AG04450 (cell line): ENCODE measurements at regions not wholly inside any gene's neighbourhood (a gene's known extent, or its start where the extent isn't known, plus 50 kb on each side); places are given as distances from the start of the nearest gene placed in this dataset.
"Not testable (repeated sequence)": the region's sequence is repeated elsewhere in the genome, so short reads cannot be mapped to it uniquely, and the experiment has no call there.

Source experiments
- CTCF ChIA-PET: fragments of 300-600, 350-600 bp; formaldehyde crosslinking; extraction: SDS; loops from one replicate; lab custom pipeline; 2022; ENCODE audit warnings: antibody characterized with exemption, inconsistent platforms; lab: Charles Lee
- POLR2A ChIA-PET: fragments of 350-600 bp; formaldehyde crosslinking; extraction: SDS; loops from one replicate; lab custom pipeline; 2021; ENCODE audit warnings: antibody characterized with exemption, inconsistent platforms; lab: Yijun Ruan, JAX
- DNase-seq: peaks from one replicate; pipeline ENCODE4 v3.0.0-alpha.2; 2011; ENCODE audit warnings: low read depth, low spot score
- H3K27ac ChIP-seq: one replicate; pipeline ENCODE4 v1.5.1; 2012; ENCODE audit warnings: low read depth, low read length, control low read depth
- H3K27me3 ChIP-seq: one replicate; pipeline ENCODE4 v1.6.0; 2012; ENCODE audit warnings: low read length; ENCODE audit not compliant: control insufficient read depth, insufficient read depth
- H3K4me3 ChIP-seq: 2 replicates; pipeline ENCODE4 v1.5.1; 2011; ENCODE audit warnings: mild to moderate bottlenecking, low read depth, low read length, control low read depth
- H3K9me3 ChIP-seq: 2 replicates; pipeline ENCODE4 v1.5.1; 2012; ENCODE audit warnings: low read length; ENCODE audit not compliant: control insufficient read depth, insufficient read depth
- TF ChIP-seq, protein P1 (sequence below): IDR thresholded peaks from 2 replicates; pipeline ENCODE4 v1.5.1; 2011; ENCODE audit warnings: low read depth, low read length, control low read depth, inconsistent platforms

- Histone ChIP-seq H3K27me3 (no peaks in the 10 kb centered on the region), H3K9me3 (no peaks in the 10 kb centered on the region), H3K27ac (peak overlapping the region; percentile 53), H3K4me3 (no peak overlapping the region)
- DNase-seq: peak; percentile 89
- CTCF ChIA-PET: interaction anchor here (0.6 to 1.4 kb wide), 2 partner anchors 133 to 164 kb away, joined by 3 to 5 read pairs; no protein-coding TSS in a partner anchor
- POLR2A ChIA-PET: interaction anchor here (0.6 to 1.2 kb wide), 3 partner anchors 25 to 197 kb away, joined by 3 to 8 read pairs (median 6); no protein-coding TSS in a partner anchor
- TF ChIP-seq, protein P1, sequence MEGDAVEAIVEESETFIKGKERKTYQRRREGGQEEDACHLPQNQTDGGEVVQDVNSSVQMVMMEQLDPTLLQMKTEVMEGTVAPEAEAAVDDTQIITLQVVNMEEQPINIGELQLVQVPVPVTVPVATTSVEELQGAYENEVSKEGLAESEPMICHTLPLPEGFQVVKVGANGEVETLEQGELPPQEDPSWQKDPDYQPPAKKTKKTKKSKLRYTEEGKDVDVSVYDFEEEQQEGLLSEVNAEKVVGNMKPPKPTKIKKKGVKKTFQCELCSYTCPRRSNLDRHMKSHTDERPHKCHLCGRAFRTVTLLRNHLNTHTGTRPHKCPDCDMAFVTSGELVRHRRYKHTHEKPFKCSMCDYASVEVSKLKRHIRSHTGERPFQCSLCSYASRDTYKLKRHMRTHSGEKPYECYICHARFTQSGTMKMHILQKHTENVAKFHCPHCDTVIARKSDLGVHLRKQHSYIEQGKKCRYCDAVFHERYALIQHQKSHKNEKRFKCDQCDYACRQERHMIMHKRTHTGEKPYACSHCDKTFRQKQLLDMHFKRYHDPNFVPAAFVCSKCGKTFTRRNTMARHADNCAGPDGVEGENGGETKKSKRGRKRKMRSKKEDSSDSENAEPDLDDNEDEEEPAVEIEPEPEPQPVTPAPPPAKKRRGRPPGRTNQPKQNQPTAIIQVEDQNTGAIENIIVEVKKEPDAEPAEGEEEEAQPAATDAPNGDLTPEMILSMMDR: no peak
Measured at GRCh38 chr4:26197018-26197779, 123.6 kb upstream of the RBPJ start.

DNA sequence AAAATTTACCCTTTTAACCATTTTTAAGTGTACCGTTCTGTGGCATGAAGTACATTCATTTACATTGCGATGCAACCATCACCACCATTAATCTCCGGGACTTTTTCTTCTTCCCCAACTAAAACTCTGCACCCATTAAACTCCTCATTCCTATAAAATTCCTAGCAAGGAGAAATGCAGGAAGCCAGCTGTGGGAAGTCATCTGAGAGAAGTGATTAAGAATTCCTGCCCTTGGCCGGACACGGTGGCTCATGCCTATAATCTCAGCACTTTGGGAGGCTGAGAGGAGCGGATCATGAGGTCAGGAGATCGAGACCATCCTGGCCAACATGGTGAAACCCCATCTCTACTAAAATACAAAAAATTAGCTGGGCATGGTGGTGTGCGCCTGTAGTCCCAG is 121.9 kb upstream of the RBPJ start:
- POLR2A ChIA-PET, H3K9me3 ChIP-seq, DNase-seq, H3K4me3 ChIP-seq, H3K27me3 ChIP-seq, H3K27ac ChIP-seq: not testable (repeated sequence)
- CTCF ChIA-PET: interaction anchor here (0.6 kb wide), 1 partner anchor 126 kb away, joined by 3 read pairs; no protein-coding TSS in a partner anchor

GRCh38 chr4:26199596-26199995 is 121.2 kb upstream of the RBPJ start:
- Histone ChIP-seq H3K27ac (no peak overlapping the region), H3K9me3 (no peaks in the 10 kb centered on the region), H3K4me3 (no peak overlapping the region), H3K27me3 (no peaks in the 10 kb centered on the region)
- ChIA-PET CTCF (interaction anchor here (0.6 kb wide), 2 partner anchors 83 to 126 kb away, joined by 3 to 11 read pairs; no protein-coding TSS in a partner anchor), POLR2A (no interaction called here)
- DNase-seq: no peak
- TF ChIP-seq, protein P1: no peak

GRCh38 chr4:26201120-26201519 is 119.7 kb upstream of the RBPJ start:
- Histone ChIP-seq H3K9me3 (no peaks in the 10 kb centered on the region; the same call in 1 of the 2 replicates), H3K4me3 (no peak overlapping the region), H3K27ac (no peak overlapping the region), H3K27me3 (no peaks in the 10 kb centered on the region)
- POLR2A ChIA-PET: no interaction called here
- CTCF ChIA-PET: interaction anchor here (0.5 to 1.2 kb wide), 2 partner anchors 154 to 210 kb away, joined by 3 to 4 read pairs; no protein-coding TSS in a partner anchor
- TF ChIP-seq, protein P1: no peak
- DNase-seq: no peak

GRCh38 chr4:26204249-26204825 is 116.5 kb upstream of the RBPJ start:
- H3K4me3 ChIP-seq: no peak overlapping the region
- DNase-seq: no peak
- H3K9me3 ChIP-seq: no peaks in the 10 kb centered on the region; the same call in 1 of the 2 replicates
- no peaks in the 10 kb centered on the region for H3K27me3 ChIP-seq
- TF ChIP-seq, protein P1: no peak
- ChIA-PET POLR2A (no interaction called here), CTCF (interaction anchor here (1.0 kb wide), 1 partner anchor 595 kb away, joined by 3 read pairs; no protein-coding TSS in a partner anchor)
- no peak overlapping the region for H3K27ac ChIP-seq
